Fibroblast of pulmonary artery (primary cell): ENCODE measurements at regions not wholly inside any gene's neighbourhood (a gene's known extent, or its start where the extent isn't known, plus 50 kb on each side); places are given as distances from the start of the nearest gene placed in this dataset.

ENCODE experiments used
- DNase-seq: peaks from one replicate; pipeline ENCODE4 v3.0.0-alpha.2; 2010; ENCODE audit warnings: low read depth
- H3K4me3 ChIP-seq: replicated peaks from 2 replicates; pipeline ENCODE4 v1.5.1; 2011; ENCODE audit warnings: low read depth, mild to moderate bottlenecking, control low read depth, low read length, moderate library complexity
- TF ChIP-seq, protein P1 (sequence below): IDR thresholded peaks from 2 replicates; pipeline ENCODE4 v1.5.1; 2011; ENCODE audit warnings: mild to moderate bottlenecking, control low read depth, low read length, inconsistent platforms; ENCODE audit errors: missing control alignments

DNA sequence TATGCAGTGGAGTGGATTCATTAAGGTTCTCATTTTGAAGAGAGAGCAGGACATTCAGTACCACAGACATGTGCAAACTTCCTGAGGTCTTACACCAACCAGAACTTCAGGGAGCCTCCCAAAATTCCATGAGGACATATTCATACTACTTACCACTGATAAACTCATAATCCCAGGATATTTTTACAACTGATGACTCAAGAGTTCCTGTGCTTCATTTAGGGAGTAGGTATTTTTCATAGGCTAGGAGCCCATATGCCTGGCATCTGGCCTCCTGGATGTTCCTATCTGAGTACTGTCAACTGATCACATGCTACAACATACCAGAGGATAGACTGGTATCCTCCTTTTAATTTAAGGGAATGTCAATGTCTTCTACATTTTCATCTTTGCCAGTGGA, 578.0 kb downstream of the EFNA5 start:
- peak; percentile 10 for DNase-seq
- TF ChIP-seq, protein P1, sequence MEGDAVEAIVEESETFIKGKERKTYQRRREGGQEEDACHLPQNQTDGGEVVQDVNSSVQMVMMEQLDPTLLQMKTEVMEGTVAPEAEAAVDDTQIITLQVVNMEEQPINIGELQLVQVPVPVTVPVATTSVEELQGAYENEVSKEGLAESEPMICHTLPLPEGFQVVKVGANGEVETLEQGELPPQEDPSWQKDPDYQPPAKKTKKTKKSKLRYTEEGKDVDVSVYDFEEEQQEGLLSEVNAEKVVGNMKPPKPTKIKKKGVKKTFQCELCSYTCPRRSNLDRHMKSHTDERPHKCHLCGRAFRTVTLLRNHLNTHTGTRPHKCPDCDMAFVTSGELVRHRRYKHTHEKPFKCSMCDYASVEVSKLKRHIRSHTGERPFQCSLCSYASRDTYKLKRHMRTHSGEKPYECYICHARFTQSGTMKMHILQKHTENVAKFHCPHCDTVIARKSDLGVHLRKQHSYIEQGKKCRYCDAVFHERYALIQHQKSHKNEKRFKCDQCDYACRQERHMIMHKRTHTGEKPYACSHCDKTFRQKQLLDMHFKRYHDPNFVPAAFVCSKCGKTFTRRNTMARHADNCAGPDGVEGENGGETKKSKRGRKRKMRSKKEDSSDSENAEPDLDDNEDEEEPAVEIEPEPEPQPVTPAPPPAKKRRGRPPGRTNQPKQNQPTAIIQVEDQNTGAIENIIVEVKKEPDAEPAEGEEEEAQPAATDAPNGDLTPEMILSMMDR: no peak
- no peak overlapping the region for H3K4me3 ChIP-seq

DNA sequence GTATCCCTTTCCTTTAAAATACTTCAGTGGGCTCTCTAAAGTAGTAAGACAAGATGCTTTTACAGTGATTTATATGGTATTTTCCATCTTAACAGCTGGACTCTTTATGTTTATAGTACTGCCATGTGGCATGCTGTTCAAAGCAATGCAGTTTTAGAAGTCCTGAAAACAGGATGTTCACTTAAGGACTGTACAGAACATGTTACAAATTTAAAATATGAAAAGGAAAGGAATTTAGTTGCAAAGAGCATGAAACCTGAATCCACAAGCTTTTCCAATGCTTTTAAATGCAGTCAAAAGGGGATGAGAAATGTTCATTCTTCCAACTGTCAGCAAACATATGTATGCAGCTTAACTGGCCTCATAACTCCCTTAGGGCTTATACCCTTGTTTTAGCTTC, 580.2 kb downstream of the EFNA5 start:
- DNase-seq: no peak
- TF ChIP-seq, protein P1: no peak
- H3K4me3 ChIP-seq: no peak overlapping the region

DNA sequence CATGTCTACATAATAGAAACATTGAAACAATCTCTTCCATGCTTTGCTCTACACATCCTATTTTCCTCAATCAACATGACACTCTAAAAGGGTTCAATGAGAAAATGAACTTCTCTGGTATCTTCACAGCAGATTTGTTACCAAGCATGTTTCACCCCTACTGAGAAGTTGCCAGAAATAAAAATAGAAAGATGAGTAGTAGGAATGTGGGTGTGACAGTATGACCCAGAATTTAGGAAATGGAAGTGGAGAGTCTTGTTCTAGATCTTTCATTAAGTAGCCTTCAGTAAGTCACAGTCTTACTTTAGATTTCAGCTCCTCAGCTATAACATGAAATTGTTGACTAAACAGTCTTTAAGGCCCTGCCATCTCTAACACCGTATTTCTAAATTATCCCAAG, 581.8 kb downstream of the EFNA5 start:
- TF ChIP-seq, protein P1: no peak
- DNase-seq: no peak
- H3K4me3 ChIP-seq: no peak overlapping the region

DNA sequence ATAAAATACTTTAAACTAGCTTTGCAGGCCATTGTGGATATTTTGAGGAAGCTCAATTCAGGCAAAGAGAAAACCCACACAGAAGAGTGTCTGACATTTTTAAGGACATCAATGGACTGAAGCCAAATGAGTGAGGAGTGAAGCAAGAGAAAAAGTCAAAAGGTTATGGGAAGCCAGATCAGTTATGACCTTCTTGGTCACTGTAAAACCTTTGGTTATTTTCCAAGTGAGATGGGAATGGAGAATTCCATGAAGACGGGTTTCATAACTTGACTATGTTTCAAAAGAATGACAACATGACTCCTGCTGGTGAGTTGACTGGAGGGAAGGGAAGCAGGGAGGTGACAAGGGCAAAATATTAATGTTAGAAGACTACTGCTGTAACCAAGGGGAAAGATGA, 585.2 kb downstream of the EFNA5 start:
- TF ChIP-seq, protein P1: no peak
- no peak overlapping the region for H3K4me3 ChIP-seq
- DNase-seq: no peak

DNA sequence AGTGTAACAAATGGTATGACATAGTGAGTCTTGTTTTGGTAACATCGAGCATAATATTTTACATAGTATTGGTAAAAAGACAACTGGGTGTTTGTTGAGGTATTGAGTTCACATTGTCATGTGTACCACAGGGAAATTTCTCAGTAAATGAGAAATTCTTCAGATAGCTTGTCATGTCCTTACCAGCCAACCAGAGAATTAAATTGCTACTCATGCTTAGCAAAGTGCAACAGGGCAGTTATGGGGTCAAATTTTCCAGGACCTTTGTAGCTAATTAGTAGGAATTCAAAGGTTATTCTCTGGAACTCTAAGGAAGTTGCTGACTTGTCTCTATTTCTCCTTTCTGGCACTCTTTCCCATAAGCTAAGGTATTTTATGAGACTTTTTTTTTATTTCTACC, 595.7 kb downstream of the EFNA5 start:
- TF ChIP-seq, protein P1: no peak
- no peak overlapping the region for H3K4me3 ChIP-seq
- DNase-seq: no peak

- TF ChIP-seq, protein P1: no peak
- no peak overlapping the region for H3K4me3 ChIP-seq
- DNase-seq: no peak
Measured at GRCh38 chr5:107072967-107073366, 597.8 kb downstream of the EFNA5 start.

DNA sequence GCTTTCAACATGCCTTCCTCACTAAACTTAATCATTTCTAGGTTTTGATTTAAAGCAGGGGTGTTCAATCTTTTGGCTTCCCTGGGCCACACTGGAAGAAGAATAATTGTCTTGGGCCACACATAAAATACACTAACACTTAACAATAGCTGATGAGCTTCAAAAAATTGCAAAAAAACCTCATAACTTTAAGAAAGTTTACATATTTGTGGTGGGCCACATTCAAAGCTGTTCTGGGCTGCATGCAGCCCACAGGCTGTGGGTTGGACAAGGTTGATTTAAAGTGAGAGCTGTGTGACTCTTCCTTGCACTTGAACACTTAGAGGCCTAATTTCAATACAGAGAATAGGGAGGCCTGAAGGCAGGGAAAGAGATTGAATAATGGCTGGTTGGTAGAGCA, 598.3 kb downstream of the EFNA5 start:
- DNase-seq: no peak
- TF ChIP-seq, protein P1: no peak

More for the DNA sequence above, 598.3 kb downstream of the EFNA5 start:
- no peak overlapping the region for H3K4me3 ChIP-seq
